Astrocyte (in vitro differentiated cells and primary cell): ENCODE measurements at regions not wholly inside any gene's neighbourhood (a gene's known extent, or its start where the extent isn't known, plus 50 kb on each side); places are given as distances from the start of the nearest gene placed in this dataset.

Source experiments
- DNase-seq: peaks from one replicate; pipeline ENCODE4 v3.0.0-alpha.2; 2010; ENCODE audit warnings: low read depth
- FAIRE-seq: peaks from 2 replicates; lab custom pipeline; 2011; peaks lifted over from hg19 to GRCh38; lab: Jason Lieb, UNC
- H2AFZ ChIP-seq: 2 replicates; pipeline ENCODE4 v1.6.0; 2012; ENCODE audit warnings: low read depth, low read length, inconsistent platforms
- H3K27ac ChIP-seq: 2 replicates; pipeline ENCODE4 v1.5.1; 2011; ENCODE audit warnings: low read depth, low read length, inconsistent platforms
- H3K27me3 ChIP-seq: 2 replicates; pipeline ENCODE4 v1.6.0; 2011; ENCODE audit warnings: low read length, inconsistent platforms; ENCODE audit not compliant: insufficient read depth
- H3K36me3 ChIP-seq: 2 replicates; pipeline ENCODE4 v1.5.1; 2011; ENCODE audit warnings: low read length, inconsistent platforms; ENCODE audit not compliant: insufficient read depth
- H3K4me1 ChIP-seq: 2 replicates; pipeline ENCODE4 v1.5.1; 2011; ENCODE audit warnings: low read length, inconsistent platforms; ENCODE audit not compliant: insufficient read depth
- H3K4me2 ChIP-seq: 2 replicates; pipeline ENCODE4 v1.6.0; 2012; ENCODE audit warnings: low read length, inconsistent platforms
- H3K4me3 ChIP-seq: 2 replicates; pipeline ENCODE4 v1.5.1; 2011; ENCODE audit warnings: low read depth, mild to moderate bottlenecking, low read length, inconsistent platforms; ENCODE audit not compliant: insufficient read depth
- H3K79me2 ChIP-seq: 2 replicates; pipeline ENCODE4 v1.6.0; 2012; ENCODE audit warnings: mild to moderate bottlenecking, low read length, inconsistent platforms; ENCODE audit not compliant: insufficient read depth
- H3K9ac ChIP-seq: 2 replicates; pipeline ENCODE4 v1.6.0; 2012; ENCODE audit warnings: mild to moderate bottlenecking, low read length, inconsistent platforms
- H3K9me3 ChIP-seq: 2 replicates; pipeline ENCODE4 v1.5.1; 2012; ENCODE audit warnings: low read depth, mild to moderate bottlenecking, low read length, inconsistent platforms; ENCODE audit not compliant: insufficient read depth
- H4K20me1 ChIP-seq: 2 replicates; pipeline ENCODE4 v1.6.0; 2012; ENCODE audit warnings: low read length, inconsistent platforms; ENCODE audit not compliant: insufficient read depth
- H3K27ac Mint-ChIP-seq: one replicate; pipeline ENCODE4 v1.8.0; 2021; ENCODE audit warnings: mild to moderate bottlenecking, mixed read lengths; ENCODE audit not compliant: unreplicated experiment
- H3K27me3 Mint-ChIP-seq: one replicate; pipeline ENCODE4 v1.8.0; 2021; ENCODE audit warnings: low read depth, mixed read lengths; ENCODE audit not compliant: unreplicated experiment
- H3K36me3 Mint-ChIP-seq: one replicate; pipeline ENCODE4 v1.8.0; 2021; ENCODE audit warnings: low read depth, mixed read lengths; ENCODE audit not compliant: unreplicated experiment
- H3K4me1 Mint-ChIP-seq: one replicate; pipeline ENCODE4 v1.8.0; 2021; ENCODE audit warnings: low read depth, mixed read lengths; ENCODE audit not compliant: unreplicated experiment
- H3K4me3 Mint-ChIP-seq: one replicate; pipeline ENCODE4 v1.8.0; 2021; ENCODE audit warnings: mild to moderate bottlenecking, moderate library complexity, mixed read lengths; ENCODE audit not compliant: unreplicated experiment
- H3K9me3 Mint-ChIP-seq: one replicate; pipeline ENCODE4 v1.8.0; 2021; ENCODE audit warnings: mild to moderate bottlenecking, mixed read lengths; ENCODE audit not compliant: unreplicated experiment
- CTCF ChIP-seq: IDR thresholded peaks from 2 replicates; pipeline ENCODE4 v1.5.1; 2011; ENCODE audit warnings: low read depth, mild to moderate bottlenecking, inconsistent platforms, low read length, moderate library complexity; ENCODE audit not compliant: insufficient read depth
- EZH2 ChIP-seq: IDR thresholded peaks from 2 replicates; pipeline ENCODE4 v1.6.1; 2012; ENCODE audit warnings: mild to moderate bottlenecking, low read length, inconsistent platforms; ENCODE audit not compliant: insufficient read depth

- Mint-ChIP-seq H3K9me3 (no peaks in the 10 kb centered on the region), H3K36me3 (no peaks in the 10 kb centered on the region), H3K4me3 (no peak overlapping the region), H3K27me3 (peaks cover 14% of the 10 kb centered on the region), H3K4me1 (peaks cover 16% of the 10 kb centered on the region), H3K27ac (no peak overlapping the region)
- Histone ChIP-seq H4K20me1 (no peaks in the 10 kb centered on the region), H3K27me3 (no peaks in the 10 kb centered on the region), H3K9ac (no peak overlapping the region), H3K36me3 (no peaks in the 10 kb centered on the region), H2AFZ (no peak overlapping the region), H3K4me3 (no peak overlapping the region), H3K27ac (no peak overlapping the region), H3K9me3 (no peaks in the 10 kb centered on the region), H3K4me2 (no peak overlapping the region), H3K4me1 (peaks cover 6% of the 10 kb centered on the region), H3K79me2 (no peaks in the 10 kb centered on the region)
- no peak for DNase-seq
- no peak for FAIRE-seq
- TF ChIP-seq EZH2 = no peak
- TF ChIP-seq CTCF = no peak
These were observed 292.7 kb downstream of the FBXW7 start for GRCh38 chr4:152243206-152243605.

GRCh38 chr4:152240232-152240631 is 295.7 kb downstream of the FBXW7 start:
- Mint-ChIP-seq H3K27ac (no peak overlapping the region), H3K4me1 (peaks cover 16% of the 10 kb centered on the region), H3K36me3 (no peaks in the 10 kb centered on the region), H3K4me3 (no peak overlapping the region), H3K9me3 (no peaks in the 10 kb centered on the region), H3K27me3 (peaks cover 3% of the 10 kb centered on the region)
- FAIRE-seq (no peak), DNase-seq (no peak)
- no peak for TF ChIP-seq EZH2
- H3K4me2 ChIP-seq = no peak overlapping the region
- H2AFZ ChIP-seq = no peak overlapping the region
- H3K79me2 ChIP-seq = no peaks in the 10 kb centered on the region
- no peaks in the 10 kb centered on the region for H3K9me3 ChIP-seq
- no peak overlapping the region for H3K4me3 ChIP-seq
- H3K4me1 ChIP-seq = peaks cover 6% of the 10 kb centered on the region
- H3K27me3 ChIP-seq = no peaks in the 10 kb centered on the region
- no peak overlapping the region for H3K27ac ChIP-seq
- H4K20me1 ChIP-seq = no peaks in the 10 kb centered on the region
- no peaks in the 10 kb centered on the region for H3K36me3 ChIP-seq
- H3K9ac ChIP-seq = no peak overlapping the region

GRCh38 chr4:152239216-152239615 is 296.7 kb downstream of the FBXW7 start:
- H3K4me1 Mint-ChIP-seq = peaks cover 15% of the 10 kb centered on the region
- Histone ChIP-seq H2AFZ (no peak overlapping the region), H3K4me2 (no peak overlapping the region), H3K36me3 (no peaks in the 10 kb centered on the region), H3K9me3 (no peaks in the 10 kb centered on the region), H4K20me1 (no peaks in the 10 kb centered on the region), H3K4me3 (no peak overlapping the region), H3K27ac (no peak overlapping the region), H3K9ac (no peak overlapping the region), H3K4me1 (peaks cover 6% of the 10 kb centered on the region), H3K79me2 (no peaks in the 10 kb centered on the region), H3K27me3 (no peaks in the 10 kb centered on the region)
- no peaks in the 10 kb centered on the region for H3K36me3 Mint-ChIP-seq
- no peak for TF ChIP-seq CTCF
- DNase-seq (no peak), FAIRE-seq (no peak)
- no peak overlapping the region for H3K4me3 Mint-ChIP-seq
- H3K9me3 Mint-ChIP-seq = no peaks in the 10 kb centered on the region
- H3K27ac Mint-ChIP-seq = no peak overlapping the region
- H3K27me3 Mint-ChIP-seq = no peaks in the 10 kb centered on the region
